ENCODE measurements at regions not wholly inside any gene's neighbourhood (a gene's known extent, or its start where the extent isn't known, plus 50 kb on each side); places are given as distances from the start of the nearest gene placed in this dataset.

- Histone ChIP-seq H3K9ac (ENCODE audit: low read depth, low read length) (no peak overlapping the region), H3K27me3 (ENCODE audit: control insufficient read depth, insufficient read depth, low read length) (no peaks in the 10 kb centered on the region), H3K9me3 (ENCODE audit: control insufficient read depth, insufficient read depth, low read length) (no peaks in the 10 kb centered on the region), H4K5ac (ENCODE audit: low read depth, low read length) (no peak overlapping the region), H2BK20ac (ENCODE audit: low read depth, low read length) (no peak overlapping the region), H3K4me2 (ENCODE audit: low read depth, low read length) (no peak overlapping the region), H4K91ac (ENCODE audit: insufficient read depth, low read depth, low read length) (no peak overlapping the region), H2BK5ac (ENCODE audit: low read depth, low read length, poor library complexity, severe bottlenecking) (no peak overlapping the region), H3K18ac (ENCODE audit: low read depth, low read length) (no peak overlapping the region), H2AFZ (replicated peaks; ENCODE audit: low read length, poor library complexity) (no peak overlapping the region), H2AK9ac (replicated peaks; ENCODE audit: low read depth, low read length, poor library complexity) (no peak overlapping the region), H3K23ac (ENCODE audit: low read depth, low read length) (no peak overlapping the region), H3K4me1 (ENCODE audit: control insufficient read depth, insufficient read depth, low read length) (no peaks in the 10 kb centered on the region), H3K79me1 (ENCODE audit: low read depth in 1 of 2, low read length in 2 of 2) (no peaks in the 10 kb centered on the region), H3K4ac (ENCODE audit: low read depth, low read length) (no peak overlapping the region), H2BK120ac (ENCODE audit: low read depth, low read length) (no peak overlapping the region), H3K36me3 (ENCODE audit: control insufficient read depth, insufficient read depth, low read length) (no peaks in the 10 kb centered on the region), H2AK5ac (ENCODE audit: low read depth, low read length) (no peak overlapping the region), H3K9me1 (ENCODE audit: insufficient read depth, low read length) (no peaks in the 10 kb centered on the region), H4K8ac (ENCODE audit: low read depth in 2 of 2, low read length in 2 of 2) (no peak overlapping the region), H3K4me3 (ENCODE audit: insufficient read depth, low read depth, low read length) (no peak overlapping the region), H2BK15ac (ENCODE audit: low read depth, low read length) (no peak overlapping the region), H3K14ac (replicated peaks; ENCODE audit: low read depth, low read length) (no peak overlapping the region), H4K20me1 (ENCODE audit: insufficient read depth, low read length) (no peaks in the 10 kb centered on the region), H3K27ac (ENCODE audit: insufficient read depth, low read length) (no peak overlapping the region), H3K56ac (ENCODE audit: extremely low read depth, insufficient read depth, low read length) (no peak overlapping the region)
- ATAC-seq (ENCODE audit: low read depth), result no peak
- no TSS peak for BruUV-seq (replicated peaks)
- POLR2A ChIA-PET (ENCODE audit: unreplicated experiment), result no interaction called here
- intact Hi-C loops (cut with micrococcal nuclease), result no loop called here
- dilution Hi-C loops (cut with HindIII; ENCODE audit: low sequenced_read_pairs, unreplicated experiment), result no loop called here
- in situ Hi-C loops (cut with MboI; ENCODE audit: low sequenced_read_pairs), result no loop called here
- TF ChIP-seq MXI1 (IDR thresholded peaks at IDR 0.05; ENCODE audit: borderline replicate concordance, low read depth, low read length) (no peak), MAFK (IDR thresholded peaks at IDR 0.05; ENCODE audit: low read depth, low read length) (no peak), USF2 (IDR thresholded peaks at IDR 0.05; ENCODE audit: low read depth, low read length) (no peak), BHLHE40 (IDR thresholded peaks at IDR 0.05; ENCODE audit: low read depth, low read length) (no peak), RAD21 (IDR thresholded peaks at IDR 0.05; ENCODE audit: low read length) (no peak), FOS (IDR thresholded peaks at IDR 0.05; ENCODE audit: low read depth, low read length) (no peak), MAZ (IDR thresholded peaks at IDR 0.05; ENCODE audit: borderline replicate concordance, low read depth, low read length) (no peak), CTCF (conservative IDR thresholded peaks at IDR 0.05; ENCODE audit: low read depth, low read length) (no peak), SMC3 (IDR thresholded peaks at IDR 0.05; ENCODE audit: low read depth, low read length) (no peak), CHD1 (IDR thresholded peaks at IDR 0.05; ENCODE audit: low read depth, low read length) (no peak), RCOR1 (IDR thresholded peaks at IDR 0.05; ENCODE audit: insufficient replicate concordance, low read length) (no peak), POLR2A (IDR thresholded peaks at IDR 0.05; ENCODE audit: low read depth, low read length) (no peak), NFE2L2 (IDR thresholded peaks at IDR 0.05; ENCODE audit: low read depth, low read length) (no peak)
- CTCF ChIA-PET, result no interaction called here
- WGBS, 2 experiments (ENCODE audit: extremely low coverage in 2 of 2, insufficient read length in 1 of 2), result no CpG with 5 or more reads among the region's 4 CpGs
- DNase-seq, result no peak
These were observed 370.3 kb upstream of the NOCT start for GRCh38 chr4:138645289-138645688.
